DOHH2 (cell line): ENCODE measurements at regions not wholly inside any gene's neighbourhood (a gene's known extent, or its start where the extent isn't known, plus 50 kb on each side); places are given as distances from the start of the nearest gene placed in this dataset.

Source experiments
- CTCF ChIP-seq: fragments of 200-600 bp; sonication (generic); IDR thresholded peaks from one replicate; pipeline ENCODE4 v1.5.1; 2014; ENCODE audit warnings: antibody characterized with exemption, mild to moderate bottlenecking, low read depth, low read length; ENCODE audit not compliant: poor library complexity, severe bottlenecking
- EZH2phosphoT487 ChIP-seq: fragments of 200-600 bp; sonication (generic); IDR thresholded peaks from 2 replicates; pipeline ENCODE4 v1.6.1; 2017; ENCODE audit warnings: borderline replicate concordance, mild to moderate bottlenecking, antibody characterized with exemption, low read length, moderate library complexity, mixed read lengths

GRCh38 chr16:14322186-14322585 lies 251.1 kb downstream of the MRTFB start:
- TF ChIP-seq CTCF (no peak), EZH2phosphoT487 (no peak)
